ENCODE measurements at regions not wholly inside any gene's neighbourhood (a gene's known extent, or its start where the extent isn't known, plus 50 kb on each side); places are given as distances from the start of the nearest gene placed in this dataset.

DNA sequence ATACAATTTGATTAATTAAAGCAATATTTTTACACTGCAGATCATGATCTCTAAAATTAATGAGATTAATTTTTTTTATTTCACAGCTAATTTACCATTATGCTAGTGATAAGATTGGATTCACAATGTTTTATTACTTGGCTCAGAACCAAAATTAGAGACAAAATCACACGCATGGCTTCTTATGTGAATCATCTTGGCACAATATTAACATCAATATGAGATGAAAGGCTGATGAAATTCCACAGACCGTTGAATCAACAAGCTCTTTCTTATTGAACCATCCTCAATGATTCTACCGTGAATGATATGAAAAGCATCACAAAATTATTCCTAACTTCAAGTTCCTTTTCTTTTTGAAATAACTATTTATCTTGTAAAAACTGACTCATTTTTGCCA is 544.9 kb downstream of the KCNT2 start:
- ATAC-seq (no peak), DNase-seq (ENCODE audit: low read depth, low spot score) (no peak), FAIRE-seq (no peak)
- Histone ChIP-seq H2AFZ (ENCODE audit: control insufficient read depth, low read depth, low read length) (no peak overlapping the region), H3K4me2 (ENCODE audit: control insufficient read depth, insufficient read depth) (no peak overlapping the region), H3K9ac (ENCODE audit: control insufficient read depth, insufficient read depth, low read length) (no peak overlapping the region), H3K9me3 (replicated peaks; ENCODE audit: control insufficient read depth, insufficient read depth, low read length) (no peaks in the 10 kb centered on the region), H3K79me2 (ENCODE audit: control insufficient read depth, insufficient read depth, low read length) (no peaks in the 10 kb centered on the region), H3K27me3 (replicated peaks in 1 of 2; ENCODE audit: control insufficient read depth in 2 of 2, insufficient read depth in 2 of 2, low read length in 1 of 2) (no peaks in the 10 kb centered on the region), H4K20me1 (ENCODE audit: control insufficient read depth, insufficient read depth) (no peaks in the 10 kb centered on the region), H3K27ac (ENCODE audit: control insufficient read depth, insufficient read depth) (no peak overlapping the region), H3K36me3 (ENCODE audit: control insufficient read depth in 2 of 2, insufficient read depth in 2 of 2, low read length in 1 of 2) (no peaks in the 10 kb centered on the region), H3K4me3 (no peak overlapping the region), H3K4me1 (ENCODE audit: control insufficient read depth, insufficient read depth, low read length) (no peaks in the 10 kb centered on the region)
- CTCF ChIA-PET: no interaction called here
- WGBS (ENCODE audit: insufficient coverage, insufficient replicate concordance, low lambda C conversion rate, missing lambda C conversion rate): 10% methylated on average over 3 of the region's 3 CpGs
- no peak for TF ChIP-seq ZNF217 (IDR thresholded peaks at IDR 0.05)
- TF ChIP-seq STAT1 (conservative IDR thresholded peaks at IDR 0.05): no peak
- TF ChIP-seq JUNB (IDR thresholded peaks at IDR 0.05): no peak
- no peak for TF ChIP-seq BACH1 (IDR thresholded peaks at IDR 0.05; ENCODE audit: borderline replicate concordance)
- TF ChIP-seq POLR2AphosphoS2 (IDR thresholded peaks at IDR 0.05; ENCODE audit: low read depth, low read length): no peak
- TF ChIP-seq DPF2 (IDR thresholded peaks at IDR 0.05): no peak
- TF ChIP-seq, protein P1, sequence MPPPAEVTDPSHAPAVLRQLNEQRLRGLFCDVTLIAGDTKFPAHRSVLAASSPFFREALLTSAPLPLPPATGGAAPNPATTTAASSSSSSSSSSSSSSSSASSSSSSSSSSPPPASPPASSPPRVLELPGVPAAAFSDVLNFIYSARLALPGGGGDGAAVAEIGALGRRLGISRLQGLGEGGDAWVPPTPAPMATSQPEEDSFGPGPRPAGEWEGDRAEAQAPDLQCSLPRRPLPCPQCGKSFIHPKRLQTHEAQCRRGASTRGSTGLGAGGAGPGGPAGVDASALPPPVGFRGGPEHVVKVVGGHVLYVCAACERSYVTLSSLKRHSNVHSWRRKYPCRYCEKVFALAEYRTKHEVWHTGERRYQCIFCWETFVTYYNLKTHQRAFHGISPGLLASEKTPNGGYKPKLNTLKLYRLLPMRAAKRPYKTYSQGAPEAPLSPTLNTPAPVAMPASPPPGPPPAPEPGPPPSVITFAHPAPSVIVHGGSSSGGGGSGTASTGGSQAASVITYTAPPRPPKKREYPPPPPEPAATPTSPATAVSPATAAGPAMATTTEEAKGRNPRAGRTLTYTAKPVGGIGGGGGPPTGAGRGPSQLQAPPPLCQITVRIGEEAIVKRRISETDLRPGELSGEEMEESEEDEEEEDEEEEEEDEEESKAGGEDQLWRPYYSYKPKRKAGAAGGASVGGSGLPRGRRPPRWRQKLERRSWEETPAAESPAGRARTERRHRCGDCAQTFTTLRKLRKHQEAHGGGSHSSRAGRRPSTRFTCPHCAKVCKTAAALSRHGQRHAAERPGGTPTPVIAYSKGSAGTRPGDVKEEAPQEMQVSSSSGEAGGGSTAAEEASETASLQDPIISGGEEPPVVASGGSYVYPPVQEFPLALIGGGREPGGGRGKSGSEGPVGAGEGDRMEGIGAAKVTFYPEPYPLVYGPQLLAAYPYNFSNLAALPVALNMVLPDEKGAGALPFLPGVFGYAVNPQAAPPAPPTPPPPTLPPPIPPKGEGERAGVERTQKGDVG (CRISPR knock-in tag; IDR thresholded peaks at IDR 0.05): no peak
- TF ChIP-seq PAX8 (IDR thresholded peaks at IDR 0.05): no peak
- TF ChIP-seq MYC (IDR thresholded peaks at IDR 0.05; ENCODE audit: insufficient read depth, insufficient read length, insufficient replicate concordance, low read length, severe bottlenecking): no peak
- TF ChIP-seq, protein P2, sequence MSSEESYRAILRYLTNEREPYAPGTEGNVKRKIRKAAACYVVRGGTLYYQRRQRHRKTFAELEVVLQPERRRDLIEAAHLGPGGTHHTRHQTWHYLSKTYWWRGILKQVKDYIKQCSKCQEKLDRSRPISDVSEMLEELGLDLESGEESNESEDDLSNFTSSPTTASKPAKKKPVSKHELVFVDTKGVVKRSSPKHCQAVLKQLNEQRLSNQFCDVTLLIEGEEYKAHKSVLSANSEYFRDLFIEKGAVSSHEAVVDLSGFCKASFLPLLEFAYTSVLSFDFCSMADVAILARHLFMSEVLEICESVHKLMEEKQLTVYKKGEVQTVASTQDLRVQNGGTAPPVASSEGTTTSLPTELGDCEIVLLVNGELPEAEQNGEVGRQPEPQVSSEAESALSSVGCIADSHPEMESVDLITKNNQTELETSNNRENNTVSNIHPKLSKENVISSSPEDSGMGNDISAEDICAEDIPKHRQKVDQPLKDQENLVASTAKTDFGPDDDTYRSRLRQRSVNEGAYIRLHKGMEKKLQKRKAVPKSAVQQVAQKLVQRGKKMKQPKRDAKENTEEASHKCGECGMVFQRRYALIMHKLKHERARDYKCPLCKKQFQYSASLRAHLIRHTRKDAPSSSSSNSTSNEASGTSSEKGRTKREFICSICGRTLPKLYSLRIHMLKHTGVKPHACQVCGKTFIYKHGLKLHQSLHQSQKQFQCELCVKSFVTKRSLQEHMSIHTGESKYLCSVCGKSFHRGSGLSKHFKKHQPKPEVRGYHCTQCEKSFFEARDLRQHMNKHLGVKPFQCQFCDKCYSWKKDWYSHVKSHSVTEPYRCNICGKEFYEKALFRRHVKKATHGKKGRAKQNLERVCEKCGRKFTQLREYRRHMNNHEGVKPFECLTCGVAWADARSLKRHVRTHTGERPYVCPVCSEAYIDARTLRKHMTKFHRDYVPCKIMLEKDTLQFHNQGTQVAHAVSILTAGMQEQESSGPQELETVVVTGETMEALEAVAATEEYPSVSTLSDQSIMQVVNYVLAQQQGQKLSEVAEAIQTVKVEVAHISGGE (CRISPR knock-in tag; IDR thresholded peaks at IDR 0.05): no peak
- no peak for TF ChIP-seq GABPA (IDR thresholded peaks at IDR 0.05; ENCODE audit: low read depth)
- no peak for TF ChIP-seq SRF (IDR thresholded peaks at IDR 0.05; ENCODE audit: low read depth in 2 of 2, low read length in 2 of 2)
- TF ChIP-seq, protein P3, sequence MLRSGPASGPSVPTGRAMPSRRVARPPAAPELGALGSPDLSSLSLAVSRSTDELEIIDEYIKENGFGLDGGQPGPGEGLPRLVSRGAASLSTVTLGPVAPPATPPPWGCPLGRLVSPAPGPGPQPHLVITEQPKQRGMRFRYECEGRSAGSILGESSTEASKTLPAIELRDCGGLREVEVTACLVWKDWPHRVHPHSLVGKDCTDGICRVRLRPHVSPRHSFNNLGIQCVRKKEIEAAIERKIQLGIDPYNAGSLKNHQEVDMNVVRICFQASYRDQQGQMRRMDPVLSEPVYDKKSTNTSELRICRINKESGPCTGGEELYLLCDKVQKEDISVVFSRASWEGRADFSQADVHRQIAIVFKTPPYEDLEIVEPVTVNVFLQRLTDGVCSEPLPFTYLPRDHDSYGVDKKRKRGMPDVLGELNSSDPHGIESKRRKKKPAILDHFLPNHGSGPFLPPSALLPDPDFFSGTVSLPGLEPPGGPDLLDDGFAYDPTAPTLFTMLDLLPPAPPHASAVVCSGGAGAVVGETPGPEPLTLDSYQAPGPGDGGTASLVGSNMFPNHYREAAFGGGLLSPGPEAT (IDR thresholded peaks at IDR 0.05; ENCODE audit: low read depth): no peak
- no peak for TF ChIP-seq FOXM1 (IDR thresholded peaks at IDR 0.05; ENCODE audit: low read depth, low read length)
- TF ChIP-seq, protein P4, sequence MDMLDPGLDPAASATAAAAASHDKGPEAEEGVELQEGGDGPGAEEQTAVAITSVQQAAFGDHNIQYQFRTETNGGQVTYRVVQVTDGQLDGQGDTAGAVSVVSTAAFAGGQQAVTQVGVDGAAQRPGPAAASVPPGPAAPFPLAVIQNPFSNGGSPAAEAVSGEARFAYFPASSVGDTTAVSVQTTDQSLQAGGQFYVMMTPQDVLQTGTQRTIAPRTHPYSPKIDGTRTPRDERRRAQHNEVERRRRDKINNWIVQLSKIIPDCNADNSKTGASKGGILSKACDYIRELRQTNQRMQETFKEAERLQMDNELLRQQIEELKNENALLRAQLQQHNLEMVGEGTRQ (IDR thresholded peaks at IDR 0.05; ENCODE audit: borderline replicate concordance, low read depth, low read length): no peak
- no peak for TF ChIP-seq CBFB (IDR thresholded peaks at IDR 0.05; ENCODE audit: low read depth)
- POLR2A ChIA-PET: no interaction called here
- intact Hi-C loops (cut with micrococcal nuclease; ENCODE audit: unreplicated experiment) (no loop called here), in situ Hi-C loops (cut with MboI) (no loop called here)
- RAD21 ChIA-PET (ENCODE audit: unreplicated experiment): no interaction called here
- SMC1A ChIA-PET (ENCODE audit: uncharacterized antibody, unreplicated experiment): no interaction called here
- no TSS peak for BruUV-seq (replicated peaks)
